HepG2 (cell line): ENCODE measurements at regions not wholly inside any gene's neighbourhood (a gene's known extent, or its start where the extent isn't known, plus 50 kb on each side); places are given as distances from the start of the nearest gene placed in this dataset.
"Not testable (repeated sequence)": the region's sequence is repeated elsewhere in the genome, so short reads cannot be mapped to it uniquely, and the experiment has no call there.

ENCODE experiments used
- ARID2 ChIP-seq: sonication (generic); formaldehyde crosslinking; IDR thresholded peaks from 2 replicates; pipeline ENCODE4 v1.8.1; 2022; ENCODE audit warnings: mild to moderate bottlenecking, missing genetic modification reagents, borderline replicate concordance
- BRCA1 ChIP-seq: sonication (generic); formaldehyde crosslinking; IDR thresholded peaks from 2 replicates; pipeline ENCODE4 v1.4.0; 2020; ENCODE audit warnings: missing genetic modification reagents
- KAT2B ChIP-seq: fragments of 150-350 bp; IDR thresholded peaks from 2 replicates; pipeline ENCODE4 v1.6.1; 2014; ENCODE audit warnings: low read depth, low read length, borderline replicate concordance
- MED8 ChIP-seq: sonication (generic); formaldehyde crosslinking; IDR thresholded peaks from 2 replicates; pipeline ENCODE4 v1.8.1; 2023; ENCODE audit warnings: mild to moderate bottlenecking, missing genetic modification reagents; ENCODE audit not compliant: insufficient replicate concordance
- POLR2AphosphoS5 ChIP-seq: IDR thresholded peaks from 2 replicates; pipeline ENCODE4 v1.6.1; 2012; ENCODE audit warnings: low read depth, low read length
- SP1 ChIP-seq, 2 experiments: fragments of 450-650 bp in 1 of 2; sonication (generic) in 1 of 2; formaldehyde crosslinking in 1 of 2; IDR thresholded peaks; 2 replicates each; pipeline versions ENCODE4 v1.4.0 to v1.6.1; 2016 to 2020; ENCODE audit warnings: missing genetic modification reagents in 1 of 2
- TARDBP ChIP-seq: sonication (generic); formaldehyde crosslinking; IDR thresholded peaks from 2 replicates; pipeline ENCODE4 v1.8.0; 2022; ENCODE audit warnings: mild to moderate bottlenecking, missing genetic modification reagents
- ZNF556 ChIP-seq: sonication (generic); formaldehyde crosslinking; IDR thresholded peaks from 2 replicates; pipeline ENCODE4 v1.4.0; 2020; ENCODE audit warnings: mild to moderate bottlenecking, missing genetic modification reagents, borderline replicate concordance
- ZSCAN30 ChIP-seq: sonication (generic); formaldehyde crosslinking; IDR thresholded peaks from 2 replicates; pipeline ENCODE4 v1.5.0; 2020; ENCODE audit warnings: mild to moderate bottlenecking, missing genetic modification reagents
- TF ChIP-seq, protein P1 (sequence below): sonication (generic); formaldehyde crosslinking; IDR thresholded peaks from 2 replicates; pipeline ENCODE4 v1.5.0; 2020; ENCODE audit warnings: mild to moderate bottlenecking, missing genetic modification reagents, moderate library complexity
- TF ChIP-seq, protein P2 (sequence below): sonication (generic); formaldehyde crosslinking; IDR thresholded peaks from 2 replicates; pipeline ENCODE4 v1.4.0; 2020; ENCODE audit warnings: missing genetic modification reagents
- TF ChIP-seq, protein P3 (sequence below): sonication (generic); formaldehyde crosslinking; IDR thresholded peaks from 2 replicates; pipeline ENCODE4 v1.4.0; 2020; ENCODE audit warnings: low read depth, missing genetic modification reagents
- TF ChIP-seq, protein P4 (sequence below): sonication (generic); formaldehyde crosslinking; IDR thresholded peaks from 2 replicates; pipeline ENCODE4 v1.4.0; 2020; ENCODE audit warnings: missing genetic modification reagents, borderline replicate concordance

DNA sequence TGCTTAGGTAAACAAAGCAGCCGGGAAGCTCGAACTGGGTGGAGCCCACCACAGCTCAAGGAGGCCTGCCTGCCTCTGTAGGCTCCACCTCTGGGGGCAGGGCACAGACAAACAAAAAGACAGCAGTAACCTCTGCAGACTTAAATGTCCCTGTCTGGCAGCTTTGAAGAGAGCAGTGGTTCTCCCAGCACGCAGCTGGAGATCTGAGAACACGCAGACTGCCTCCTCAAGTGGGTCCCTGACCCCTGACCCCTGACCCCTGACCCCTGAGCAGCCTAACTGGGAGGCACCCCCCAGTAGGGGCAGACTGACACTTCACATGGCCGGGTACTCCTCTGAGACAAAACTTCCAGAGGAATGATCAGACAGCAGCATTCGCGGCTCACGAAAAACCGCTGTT, 214.6 kb upstream of the STS start:
- TF ChIP-seq, protein P1, sequence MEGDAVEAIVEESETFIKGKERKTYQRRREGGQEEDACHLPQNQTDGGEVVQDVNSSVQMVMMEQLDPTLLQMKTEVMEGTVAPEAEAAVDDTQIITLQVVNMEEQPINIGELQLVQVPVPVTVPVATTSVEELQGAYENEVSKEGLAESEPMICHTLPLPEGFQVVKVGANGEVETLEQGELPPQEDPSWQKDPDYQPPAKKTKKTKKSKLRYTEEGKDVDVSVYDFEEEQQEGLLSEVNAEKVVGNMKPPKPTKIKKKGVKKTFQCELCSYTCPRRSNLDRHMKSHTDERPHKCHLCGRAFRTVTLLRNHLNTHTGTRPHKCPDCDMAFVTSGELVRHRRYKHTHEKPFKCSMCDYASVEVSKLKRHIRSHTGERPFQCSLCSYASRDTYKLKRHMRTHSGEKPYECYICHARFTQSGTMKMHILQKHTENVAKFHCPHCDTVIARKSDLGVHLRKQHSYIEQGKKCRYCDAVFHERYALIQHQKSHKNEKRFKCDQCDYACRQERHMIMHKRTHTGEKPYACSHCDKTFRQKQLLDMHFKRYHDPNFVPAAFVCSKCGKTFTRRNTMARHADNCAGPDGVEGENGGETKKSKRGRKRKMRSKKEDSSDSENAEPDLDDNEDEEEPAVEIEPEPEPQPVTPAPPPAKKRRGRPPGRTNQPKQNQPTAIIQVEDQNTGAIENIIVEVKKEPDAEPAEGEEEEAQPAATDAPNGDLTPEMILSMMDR (CRISPR knock-in tag), result not testable (repeated sequence)
- not testable (repeated sequence) for TF ChIP-seq SP1 (IDR thresholded peaks at IDR 0.05); SP1 (CRISPR knock-in tag; IDR thresholded peaks at IDR 0.05); POLR2AphosphoS5; ARID2 (CRISPR knock-in tag); BRCA1 (CRISPR knock-in tag); TARDBP; KAT2B; ZNF556 (CRISPR knock-in tag); MED8; ZSCAN30 (CRISPR knock-in tag)
- TF ChIP-seq, protein P2, sequence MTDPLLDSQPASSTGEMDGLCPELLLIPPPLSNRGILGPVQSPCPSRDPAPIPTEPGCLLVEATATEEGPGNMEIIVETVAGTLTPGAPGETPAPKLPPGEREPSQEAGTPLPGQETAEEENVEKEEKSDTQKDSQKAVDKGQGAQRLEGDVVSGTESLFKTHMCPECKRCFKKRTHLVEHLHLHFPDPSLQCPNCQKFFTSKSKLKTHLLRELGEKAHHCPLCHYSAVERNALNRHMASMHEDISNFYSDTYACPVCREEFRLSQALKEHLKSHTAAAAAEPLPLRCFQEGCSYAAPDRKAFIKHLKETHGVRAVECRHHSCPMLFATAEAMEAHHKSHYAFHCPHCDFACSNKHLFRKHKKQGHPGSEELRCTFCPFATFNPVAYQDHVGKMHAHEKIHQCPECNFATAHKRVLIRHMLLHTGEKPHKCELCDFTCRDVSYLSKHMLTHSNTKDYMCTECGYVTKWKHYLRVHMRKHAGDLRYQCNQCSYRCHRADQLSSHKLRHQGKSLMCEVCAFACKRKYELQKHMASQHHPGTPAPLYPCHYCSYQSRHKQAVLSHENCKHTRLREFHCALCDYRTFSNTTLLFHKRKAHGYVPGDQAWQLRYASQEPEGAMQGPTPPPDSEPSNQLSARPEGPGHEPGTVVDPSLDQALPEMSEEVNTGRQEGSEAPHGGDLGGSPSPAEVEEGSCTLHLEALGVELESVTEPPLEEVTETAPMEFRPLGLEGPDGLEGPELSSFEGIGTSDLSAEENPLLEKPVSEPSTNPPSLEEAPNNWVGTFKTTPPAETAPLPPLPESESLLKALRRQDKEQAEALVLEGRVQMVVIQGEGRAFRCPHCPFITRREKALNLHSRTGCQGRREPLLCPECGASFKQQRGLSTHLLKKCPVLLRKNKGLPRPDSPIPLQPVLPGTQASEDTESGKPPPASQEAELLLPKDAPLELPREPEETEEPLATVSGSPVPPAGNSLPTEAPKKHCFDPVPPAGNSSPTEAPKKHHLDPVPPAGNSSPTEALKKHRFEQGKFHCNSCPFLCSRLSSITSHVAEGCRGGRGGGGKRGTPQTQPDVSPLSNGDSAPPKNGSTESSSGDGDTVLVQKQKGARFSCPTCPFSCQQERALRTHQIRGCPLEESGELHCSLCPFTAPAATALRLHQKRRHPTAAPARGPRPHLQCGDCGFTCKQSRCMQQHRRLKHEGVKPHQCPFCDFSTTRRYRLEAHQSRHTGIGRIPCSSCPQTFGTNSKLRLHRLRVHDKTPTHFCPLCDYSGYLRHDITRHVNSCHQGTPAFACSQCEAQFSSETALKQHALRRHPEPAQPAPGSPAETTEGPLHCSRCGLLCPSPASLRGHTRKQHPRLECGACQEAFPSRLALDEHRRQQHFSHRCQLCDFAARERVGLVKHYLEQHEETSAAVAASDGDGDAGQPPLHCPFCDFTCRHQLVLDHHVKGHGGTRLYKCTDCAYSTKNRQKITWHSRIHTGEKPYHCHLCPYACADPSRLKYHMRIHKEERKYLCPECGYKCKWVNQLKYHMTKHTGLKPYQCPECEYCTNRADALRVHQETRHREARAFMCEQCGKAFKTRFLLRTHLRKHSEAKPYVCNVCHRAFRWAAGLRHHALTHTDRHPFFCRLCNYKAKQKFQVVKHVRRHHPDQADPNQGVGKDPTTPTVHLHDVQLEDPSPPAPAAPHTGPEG, result not testable (repeated sequence)
- TF ChIP-seq, protein P3, sequence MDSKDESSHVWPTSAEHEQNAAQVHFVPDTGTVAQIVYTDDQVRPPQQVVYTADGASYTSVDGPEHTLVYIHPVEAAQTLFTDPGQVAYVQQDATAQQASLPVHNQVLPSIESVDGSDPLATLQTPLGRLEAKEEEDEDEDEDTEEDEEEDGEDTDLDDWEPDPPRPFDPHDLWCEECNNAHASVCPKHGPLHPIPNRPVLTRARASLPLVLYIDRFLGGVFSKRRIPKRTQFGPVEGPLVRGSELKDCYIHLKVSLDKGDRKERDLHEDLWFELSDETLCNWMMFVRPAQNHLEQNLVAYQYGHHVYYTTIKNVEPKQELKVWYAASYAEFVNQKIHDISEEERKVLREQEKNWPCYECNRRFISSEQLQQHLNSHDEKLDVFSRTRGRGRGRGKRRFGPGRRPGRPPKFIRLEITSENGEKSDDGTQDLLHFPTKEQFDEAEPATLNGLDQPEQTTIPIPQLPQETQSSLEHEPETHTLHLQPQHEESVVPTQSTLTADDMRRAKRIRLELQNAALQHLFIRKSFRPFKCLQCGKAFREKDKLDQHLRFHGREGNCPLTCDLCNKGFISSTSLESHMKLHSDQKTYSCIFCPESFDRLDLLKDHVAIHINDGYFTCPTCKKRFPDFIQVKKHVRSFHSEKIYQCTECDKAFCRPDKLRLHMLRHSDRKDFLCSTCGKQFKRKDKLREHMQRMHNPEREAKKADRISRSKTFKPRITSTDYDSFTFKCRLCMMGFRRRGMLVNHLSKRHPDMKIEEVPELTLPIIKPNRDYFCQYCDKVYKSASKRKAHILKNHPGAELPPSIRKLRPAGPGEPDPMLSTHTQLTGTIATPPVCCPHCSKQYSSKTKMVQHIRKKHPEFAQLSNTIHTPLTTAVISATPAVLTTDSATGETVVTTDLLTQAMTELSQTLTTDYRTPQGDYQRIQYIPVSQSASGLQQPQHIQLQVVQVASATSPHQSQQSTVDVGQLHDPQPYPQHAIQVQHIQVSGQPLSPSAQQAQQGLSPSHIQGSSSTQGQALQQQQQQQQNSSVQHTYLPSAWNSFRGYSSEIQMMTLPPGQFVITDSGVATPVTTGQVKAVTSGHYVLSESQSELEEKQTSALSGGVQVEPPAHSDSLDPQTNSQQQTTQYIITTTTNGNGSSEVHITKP (CRISPR knock-in tag), result not testable (repeated sequence)
- TF ChIP-seq, protein P4, sequence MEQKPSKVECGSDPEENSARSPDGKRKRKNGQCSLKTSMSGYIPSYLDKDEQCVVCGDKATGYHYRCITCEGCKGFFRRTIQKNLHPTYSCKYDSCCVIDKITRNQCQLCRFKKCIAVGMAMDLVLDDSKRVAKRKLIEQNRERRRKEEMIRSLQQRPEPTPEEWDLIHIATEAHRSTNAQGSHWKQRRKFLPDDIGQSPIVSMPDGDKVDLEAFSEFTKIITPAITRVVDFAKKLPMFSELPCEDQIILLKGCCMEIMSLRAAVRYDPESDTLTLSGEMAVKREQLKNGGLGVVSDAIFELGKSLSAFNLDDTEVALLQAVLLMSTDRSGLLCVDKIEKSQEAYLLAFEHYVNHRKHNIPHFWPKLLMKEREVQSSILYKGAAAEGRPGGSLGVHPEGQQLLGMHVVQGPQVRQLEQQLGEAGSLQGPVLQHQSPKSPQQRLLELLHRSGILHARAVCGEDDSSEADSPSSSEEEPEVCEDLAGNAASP (CRISPR knock-in tag), result not testable (repeated sequence)
